ENCODE measurements at regions not wholly inside any gene's neighbourhood (a gene's known extent, or its start where the extent isn't known, plus 50 kb on each side); places are given as distances from the start of the nearest gene placed in this dataset.

- Histone ChIP-seq H3K27ac (no peak overlapping the region), H3K9me3 (no peaks in the 10 kb centered on the region), H3K36me3 (no peaks in the 10 kb centered on the region), H3K27me3 (replicated peaks; ENCODE audit: insufficient read depth) (no peaks in the 10 kb centered on the region), H3K4me3 (no peak overlapping the region), H3K4me1 (ENCODE audit: control insufficient read depth in 1 of 2, low read depth in 2 of 2) (no peaks in the 10 kb centered on the region)
- DNase-seq (ENCODE audit: low spot score) = no peak
- no peak for TF ChIP-seq CTCF (IDR thresholded peaks at IDR 0.05)
- no peak for ATAC-seq (ENCODE audit: insufficient number of reproducible peaks, low FRiP score, low read depth)
These were observed 89.2 kb upstream of the WNT4 start for GRCh38 chr1:22231995-22232690.

- H3K9me3 ChIP-seq = no peaks in the 10 kb centered on the region
- no peak overlapping the region for H3K4me3 ChIP-seq
- H3K27me3 ChIP-seq (replicated peaks; ENCODE audit: insufficient read depth) = no peaks in the 10 kb centered on the region
- no peak for TF ChIP-seq CTCF (IDR thresholded peaks at IDR 0.05)
- no peak for ATAC-seq (ENCODE audit: insufficient number of reproducible peaks, low FRiP score, low read depth)
- DNase-seq (ENCODE audit: low spot score) = no peak
- no peak overlapping the region for H3K27ac ChIP-seq
- H3K36me3 ChIP-seq = no peaks in the 10 kb centered on the region
- H3K4me1 ChIP-seq (ENCODE audit: control insufficient read depth in 1 of 2, low read depth in 2 of 2) = no peaks in the 10 kb centered on the region
These were observed 90.3 kb upstream of the WNT4 start for GRCh38 chr1:22233222-22233621.

GRCh38 chr1:22234476-22235030, 91.7 kb upstream of the WNT4 start:
- no peaks in the 10 kb centered on the region for H3K27me3 ChIP-seq (replicated peaks; ENCODE audit: insufficient read depth)
- ATAC-seq (ENCODE audit: insufficient number of reproducible peaks, low FRiP score, low read depth) = no peak
- H3K9me3 ChIP-seq = no peaks in the 10 kb centered on the region
- no peaks in the 10 kb centered on the region for H3K36me3 ChIP-seq
- no peak for TF ChIP-seq CTCF (IDR thresholded peaks at IDR 0.05)
- DNase-seq (ENCODE audit: low spot score) = no peak
- no peaks in the 10 kb centered on the region for H3K4me1 ChIP-seq (ENCODE audit: control insufficient read depth in 1 of 2, low read depth in 2 of 2)
- no peak overlapping the region for H3K4me3 ChIP-seq
- H3K27ac ChIP-seq = no peak overlapping the region

- Histone ChIP-seq H3K4me3 (no peak overlapping the region), H3K36me3 (no peaks in the 10 kb centered on the region), H3K27ac (no peak overlapping the region), H3K4me1 (ENCODE audit: control insufficient read depth in 1 of 2, low read depth in 2 of 2) (no peaks in the 10 kb centered on the region), H3K27me3 (replicated peaks; ENCODE audit: insufficient read depth) (no peaks in the 10 kb centered on the region), H3K9me3 (no peaks in the 10 kb centered on the region)
- DNase-seq (ENCODE audit: low spot score) (no peak), ATAC-seq (ENCODE audit: insufficient number of reproducible peaks, low FRiP score, low read depth) (no peak)
- no peak for TF ChIP-seq CTCF (IDR thresholded peaks at IDR 0.05)
These were observed 93.3 kb upstream of the WNT4 start for GRCh38 chr1:22236166-22236565.

- no peak for TF ChIP-seq CTCF (IDR thresholded peaks at IDR 0.05)
- no peak overlapping the region for H3K4me3 ChIP-seq
- no peaks in the 10 kb centered on the region for H3K9me3 ChIP-seq
- no peaks in the 10 kb centered on the region for H3K36me3 ChIP-seq
- ATAC-seq (ENCODE audit: insufficient number of reproducible peaks, low FRiP score, low read depth) (no peak), DNase-seq (ENCODE audit: low spot score) (no peak)
- no peaks in the 10 kb centered on the region for H3K4me1 ChIP-seq (ENCODE audit: control insufficient read depth in 1 of 2, low read depth in 2 of 2)
- no peaks in the 10 kb centered on the region for H3K27me3 ChIP-seq (replicated peaks; ENCODE audit: insufficient read depth)
- H3K27ac ChIP-seq = no peak overlapping the region
These were observed 94.0 kb upstream of the WNT4 start for GRCh38 chr1:22236900-22237299.

All from thoracic aorta (tissue), 2 donors.